ENCODE measurements at regions not wholly inside any gene's neighbourhood (a gene's known extent, or its start where the extent isn't known, plus 50 kb on each side); places are given as distances from the start of the nearest gene placed in this dataset.
"Not testable (repeated sequence)": the region's sequence is repeated elsewhere in the genome, so short reads cannot be mapped to it uniquely, and the experiment has no call there.

DNA sequence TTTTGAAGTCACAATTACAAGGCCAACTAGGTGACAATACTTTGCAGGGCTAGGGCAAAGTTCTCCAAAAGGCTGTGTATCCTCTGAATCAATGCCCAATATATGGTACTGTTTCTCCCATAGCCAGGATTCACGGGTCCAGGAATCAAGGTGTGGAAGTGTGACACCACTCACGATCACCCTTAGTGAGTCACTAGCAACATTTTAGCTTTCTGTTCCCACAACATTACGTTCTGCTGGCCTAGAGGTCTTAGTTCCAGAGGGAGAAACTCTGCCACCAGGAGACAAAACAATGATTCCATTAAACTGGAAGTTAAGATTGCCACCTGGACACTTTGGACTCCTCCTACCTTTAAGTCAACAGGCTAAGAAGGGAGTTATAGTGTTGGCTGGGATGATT, 88.5 kb upstream of the RANBP6 start:
- not testable (repeated sequence) for DNase-seq (ENCODE audit: low read depth)

DNA sequence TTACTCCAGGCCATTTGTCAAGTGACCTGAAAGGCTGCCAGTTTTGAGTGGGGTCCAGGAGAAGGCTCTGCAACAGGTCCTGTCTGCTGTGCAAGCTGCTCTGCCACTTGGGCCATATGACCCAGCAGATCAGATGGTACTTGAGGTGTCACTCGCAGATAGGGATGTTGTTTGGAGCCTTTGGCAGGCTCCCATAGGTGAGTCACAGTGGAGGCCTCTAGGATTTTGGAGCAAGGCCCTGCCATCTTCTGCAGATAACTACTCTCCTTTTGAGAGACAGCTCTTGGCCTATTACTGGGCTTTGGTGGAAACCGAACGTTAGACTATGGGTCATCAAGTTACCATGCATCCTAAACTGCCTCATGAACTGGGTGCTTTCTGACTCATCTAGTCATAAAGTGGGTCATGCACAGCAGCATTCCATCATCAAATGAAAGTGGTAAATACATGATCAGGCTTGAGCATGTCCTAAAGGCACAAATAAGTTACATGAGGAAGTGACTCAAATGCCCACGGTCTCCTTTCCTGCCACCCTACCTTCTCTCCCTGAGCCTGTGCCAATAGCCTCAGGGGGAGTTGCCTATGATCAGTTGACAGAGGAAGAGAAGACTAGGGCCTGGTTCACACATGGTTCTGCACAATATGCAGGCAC, 87.0 kb upstream of the RANBP6 start:
- DNase-seq (ENCODE audit: low read depth), result not testable (repeated sequence)

DNA sequence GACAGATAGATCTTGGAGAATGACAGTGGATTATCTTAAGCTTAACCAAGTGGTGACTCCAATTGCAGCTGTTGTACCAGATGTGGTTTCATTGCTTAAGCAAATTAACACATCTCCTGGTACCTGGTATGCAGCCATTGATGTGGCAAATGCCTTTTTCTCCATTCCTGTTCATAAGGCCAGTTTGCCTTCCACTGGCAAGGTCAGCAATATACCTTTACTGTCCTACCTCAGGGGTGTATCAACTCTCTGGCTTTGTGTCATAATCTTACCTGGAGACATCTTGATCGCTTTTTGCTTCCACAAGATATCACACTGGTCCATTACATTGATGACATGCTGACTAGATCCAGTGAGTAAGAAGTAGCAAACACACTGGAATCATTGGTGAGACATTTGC, 86.3 kb upstream of the RANBP6 start:
- not testable (repeated sequence) for DNase-seq (ENCODE audit: low read depth)

- DNase-seq (ENCODE audit: low read depth), result not testable (repeated sequence)
Observed at GRCh38 chr9:6099346-6099745, 83.9 kb upstream of the RANBP6 start.

GRCh38 chr9:6098431-6098830, 83.0 kb upstream of the RANBP6 start:
- DNase-seq (ENCODE audit: low read depth), result no peak

GRCh38 chr9:6096821-6097220, 81.4 kb upstream of the RANBP6 start:
- no peak for DNase-seq (ENCODE audit: low read depth)

GRCh38 chr9:6090277-6091210, 75.1 kb upstream of the RANBP6 start:
- no peak for DNase-seq (ENCODE audit: low read depth)

- DNase-seq (ENCODE audit: low read depth), result no peak
Observed at GRCh38 chr9:6089300-6089699, 73.9 kb upstream of the RANBP6 start.

DNA sequence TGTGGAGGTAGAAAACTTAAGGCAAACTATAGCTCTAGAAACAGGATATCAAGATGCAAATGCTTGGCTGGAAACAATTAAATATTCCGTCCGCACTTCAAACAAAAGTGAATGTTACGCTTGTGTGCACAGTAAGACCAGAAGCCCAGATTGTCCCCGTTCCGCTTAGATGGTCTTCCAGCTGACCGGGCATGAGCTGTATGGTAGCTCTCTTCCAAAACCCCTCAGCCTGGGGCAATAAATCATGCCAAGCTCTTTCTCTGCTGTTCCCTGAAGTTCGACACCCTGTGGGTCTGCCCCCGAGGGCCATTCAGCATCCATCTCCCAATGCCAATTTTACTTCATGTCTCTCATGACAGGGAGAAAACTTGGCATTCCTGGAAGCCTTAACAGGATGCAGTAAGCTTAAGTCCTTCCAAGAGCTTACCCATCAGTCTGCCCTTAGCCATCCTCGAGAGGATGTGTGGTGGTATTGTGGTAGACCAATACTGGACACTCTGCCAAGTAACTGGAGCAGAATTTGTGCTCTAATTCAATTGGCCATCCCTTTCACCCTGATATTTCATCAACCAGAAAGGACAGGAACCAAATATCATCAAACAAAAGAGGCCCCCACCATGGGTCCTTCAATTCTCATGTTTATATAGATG, 70.7 kb upstream of the RANBP6 start:
- no peak for DNase-seq (ENCODE audit: low read depth)

GRCh38 chr9:6080154-6080716, 64.8 kb upstream of the RANBP6 start:
- DNase-seq (ENCODE audit: low read depth), result peak; percentile 35

DNA sequence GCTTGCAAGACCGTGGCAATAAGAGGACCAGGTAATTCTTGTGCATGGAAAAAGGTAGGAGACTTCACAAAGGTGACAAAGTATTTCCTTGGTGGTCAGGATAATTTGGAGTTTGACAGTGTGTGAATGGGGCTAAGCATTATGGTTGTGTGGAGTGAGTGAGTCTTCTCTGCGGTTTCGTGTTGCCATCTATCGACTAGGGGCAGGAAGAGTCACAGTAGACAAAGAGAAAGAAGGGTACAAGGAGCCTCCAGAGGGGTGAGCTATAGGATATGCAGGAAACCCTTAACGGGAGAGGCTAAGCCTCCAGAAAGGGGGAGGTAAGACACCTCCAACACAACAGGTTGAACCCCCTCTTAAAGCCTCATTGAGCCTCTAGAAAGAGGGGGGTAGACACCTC, 64.0 kb upstream of the RANBP6 start:
- DNase-seq (ENCODE audit: low read depth), result no peak

DNA sequence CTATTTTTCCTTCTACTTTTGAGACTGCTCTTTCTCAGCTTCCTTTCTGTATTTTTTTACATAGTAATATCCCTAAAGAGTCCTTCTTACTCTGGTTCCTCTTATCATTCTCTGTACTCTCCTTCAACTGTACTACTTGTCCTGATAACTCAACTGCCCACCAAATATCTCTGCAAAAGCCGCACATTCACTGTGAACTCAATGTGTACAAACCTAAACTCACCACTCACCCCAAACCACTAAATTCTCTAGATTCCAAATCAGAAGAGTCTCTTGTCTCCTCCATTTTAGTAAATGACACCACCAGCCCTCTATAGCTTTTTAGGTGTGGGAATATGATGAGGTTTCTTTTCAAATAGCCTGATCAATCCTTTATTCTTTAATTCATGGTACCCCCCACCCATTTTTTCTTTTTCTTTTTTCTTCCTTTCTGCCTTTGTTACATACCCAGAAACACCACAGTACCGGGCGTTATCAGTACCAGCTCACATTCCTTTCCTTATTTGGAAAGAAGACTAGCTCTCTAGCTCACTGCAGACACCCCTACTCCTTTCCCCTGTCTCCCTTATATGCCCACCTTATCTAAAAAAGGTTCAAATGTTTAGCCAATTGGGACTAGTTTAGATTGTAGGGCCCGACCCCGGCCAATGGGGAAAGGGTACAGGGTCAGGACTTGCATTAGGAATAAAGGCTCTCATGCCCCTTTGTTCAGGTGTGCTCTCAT, 63.1 kb upstream of the RANBP6 start:
- no peak for DNase-seq (ENCODE audit: low read depth)

- no peak for DNase-seq (ENCODE audit: low read depth)
Observed at GRCh38 chr9:6076851-6077250, 61.4 kb upstream of the RANBP6 start.

DNA sequence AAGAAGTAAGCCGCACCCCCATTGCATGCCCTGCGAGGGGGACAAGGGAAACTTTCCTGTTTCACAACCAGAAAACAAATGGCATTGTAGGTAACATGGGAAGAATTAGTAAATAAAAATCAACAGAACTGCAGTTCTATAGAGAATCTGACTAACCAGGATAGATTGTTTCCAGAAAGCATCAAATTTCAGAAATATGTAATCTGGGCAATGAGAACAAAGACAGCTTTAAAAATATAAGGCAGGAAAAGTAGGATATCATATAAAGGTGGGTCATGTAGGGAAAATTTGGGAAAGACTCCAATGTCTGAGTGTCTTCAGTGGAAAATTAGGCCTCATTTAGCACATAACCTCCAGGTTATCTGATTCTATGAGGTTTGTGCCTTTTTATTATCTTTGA, 58.3 kb upstream of the RANBP6 start:
- no peak for DNase-seq (ENCODE audit: low read depth)

- no peak for DNase-seq (ENCODE audit: low read depth)
Observed at GRCh38 chr9:6072865-6073264, 57.4 kb upstream of the RANBP6 start.

- DNase-seq (ENCODE audit: low read depth), result no peak
Observed at GRCh38 chr9:6072453-6072852, 57.0 kb upstream of the RANBP6 start.

DNA sequence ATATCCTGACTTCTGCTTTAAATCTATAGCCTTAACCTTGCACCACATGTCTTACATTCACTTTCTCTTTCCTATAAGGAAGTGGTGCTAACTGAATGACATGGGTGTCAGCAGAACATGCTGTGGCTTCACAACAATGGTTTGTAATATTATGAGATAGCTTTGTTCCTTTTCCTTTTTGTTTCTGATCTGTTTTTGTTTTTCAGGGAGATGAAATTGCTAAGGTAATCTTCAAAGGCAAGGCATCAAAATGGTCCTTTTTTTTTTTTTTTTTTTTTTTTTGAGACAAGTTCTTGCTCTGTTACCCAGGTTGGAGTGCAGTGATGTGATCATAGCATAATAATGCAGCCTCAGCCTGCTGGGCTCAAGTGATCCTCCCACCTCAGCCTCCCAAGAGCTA, 53.6 kb upstream of the RANBP6 start:
- DNase-seq (ENCODE audit: low read depth), result no peak

DNA sequence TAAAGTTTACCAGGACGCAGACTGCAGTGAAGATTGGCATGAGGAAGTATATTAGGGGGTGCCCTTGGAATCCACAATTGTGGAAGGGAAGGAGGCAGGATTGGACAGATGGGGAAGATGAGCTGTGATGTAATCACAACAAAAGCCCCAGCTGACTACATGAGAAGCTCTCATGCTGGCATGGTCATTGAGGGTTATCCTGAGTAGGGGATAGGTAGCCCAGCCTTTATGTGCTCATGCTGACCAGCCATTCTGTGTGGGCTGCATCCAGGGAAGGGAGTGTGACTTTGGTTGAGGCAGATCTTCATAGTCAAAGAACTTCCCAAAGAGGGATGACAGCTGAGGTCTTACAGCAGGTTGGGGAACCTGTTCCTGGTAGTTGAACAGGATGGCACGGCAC, 52.0 kb upstream of the RANBP6 start:
- no peak for DNase-seq (ENCODE audit: low read depth)
